ENCODE measurements at regions not wholly inside any gene's neighbourhood (a gene's known extent, or its start where the extent isn't known, plus 50 kb on each side); places are given as distances from the start of the nearest gene placed in this dataset.

- DNase-seq, result no peak
These were observed 249.1 kb upstream of the TSHZ2 start for GRCh38 chr20:52722926-52723688.

GRCh38 chr20:52708137-52708536, 264.0 kb upstream of the TSHZ2 start:
- no peak for DNase-seq

GRCh38 chr20:52704553-52704952, 267.6 kb upstream of the TSHZ2 start:
- DNase-seq, result no peak

GRCh38 chr20:52688345-52688744, 283.8 kb upstream of the TSHZ2 start:
- DNase-seq, result no peak

GRCh38 chr20:52684905-52685304, 287.3 kb upstream of the TSHZ2 start:
- no peak for DNase-seq

- no peak for DNase-seq
These were observed 288.0 kb upstream of the TSHZ2 start for GRCh38 chr20:52684176-52684575.

GRCh38 chr20:52683761-52684160, 288.4 kb upstream of the TSHZ2 start:
- DNase-seq, result no peak

GRCh38 chr20:52682237-52682636, 289.9 kb upstream of the TSHZ2 start:
- DNase-seq, result no peak

- DNase-seq, result no peak
These were observed 290.9 kb upstream of the TSHZ2 start for GRCh38 chr20:52681288-52681687.

GRCh38 chr20:52677216-52677615, 294.9 kb upstream of the TSHZ2 start:
- no peak for DNase-seq

- no peak for DNase-seq
These were observed 295.7 kb upstream of the TSHZ2 start for GRCh38 chr20:52676283-52676995.

GRCh38 chr20:52675375-52675774, 296.8 kb upstream of the TSHZ2 start:
- DNase-seq, result no peak

- DNase-seq, result no peak
These were observed 303.5 kb upstream of the TSHZ2 start for GRCh38 chr20:52668626-52669025.

- no peak for DNase-seq
These were observed 304.8 kb upstream of the TSHZ2 start for GRCh38 chr20:52667358-52667757.

GRCh38 chr20:52665441-52665840, 306.7 kb upstream of the TSHZ2 start:
- DNase-seq, result no peak

GRCh38 chr20:52655395-52655794, 316.8 kb upstream of the TSHZ2 start:
- no peak for DNase-seq

- no peak for DNase-seq
These were observed 317.6 kb upstream of the TSHZ2 start for GRCh38 chr20:52654567-52654966.

- DNase-seq, result no peak
These were observed 319.9 kb upstream of the TSHZ2 start for GRCh38 chr20:52652271-52652670.

GRCh38 chr20:52649727-52650126, 322.4 kb upstream of the TSHZ2 start:
- no peak for DNase-seq

GRCh38 chr20:52645822-52646221, 326.3 kb upstream of the TSHZ2 start:
- no peak for DNase-seq

GRCh38 chr20:52643034-52643433, 329.1 kb upstream of the TSHZ2 start:
- no peak for DNase-seq

- no peak for DNase-seq
These were observed 335.0 kb upstream of the TSHZ2 start for GRCh38 chr20:52637201-52637600.

- no peak for DNase-seq
These were observed 340.7 kb upstream of the TSHZ2 start for GRCh38 chr20:52631469-52631868.

GRCh38 chr20:52630138-52630537, 342.0 kb upstream of the TSHZ2 start:
- no peak for DNase-seq
